HG03095 (cell line): ENCODE measurements at regions not wholly inside any gene's neighbourhood (a gene's known extent, or its start where the extent isn't known, plus 50 kb on each side); places are given as distances from the start of the nearest gene placed in this dataset.
"Not testable (repeated sequence)": the region's sequence is repeated elsewhere in the genome, so short reads cannot be mapped to it uniquely, and the experiment has no call there.

Source experiments
- ATAC-seq: cut with Tn5 transposase; IDR thresholded peaks from one replicate; pipeline ENCODE4 v1.9.1; 2021; ENCODE audit warnings: moderate library complexity; ENCODE audit not compliant: unreplicated experiment

DNA sequence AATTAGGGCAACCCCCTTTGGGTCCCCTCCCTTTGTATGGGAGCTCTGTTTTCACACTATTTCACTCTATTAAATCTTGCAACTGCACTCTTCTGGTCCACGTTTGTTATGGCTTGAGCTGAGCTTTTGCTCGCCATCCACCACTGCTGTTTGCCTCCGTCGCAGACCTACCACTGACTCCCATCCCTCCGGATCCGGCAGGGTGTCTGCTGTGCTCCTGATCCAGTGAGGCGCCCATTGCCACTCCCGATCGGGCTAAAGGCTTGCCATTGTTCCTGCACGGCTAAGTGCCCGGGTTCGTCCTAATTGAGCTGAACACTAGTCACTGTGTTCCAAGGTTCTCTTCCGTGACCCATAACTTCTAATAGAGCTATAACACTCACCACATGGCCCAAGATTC is 1424.7 kb downstream of the SLITRK1 start:
- not testable (repeated sequence) for ATAC-seq

DNA sequence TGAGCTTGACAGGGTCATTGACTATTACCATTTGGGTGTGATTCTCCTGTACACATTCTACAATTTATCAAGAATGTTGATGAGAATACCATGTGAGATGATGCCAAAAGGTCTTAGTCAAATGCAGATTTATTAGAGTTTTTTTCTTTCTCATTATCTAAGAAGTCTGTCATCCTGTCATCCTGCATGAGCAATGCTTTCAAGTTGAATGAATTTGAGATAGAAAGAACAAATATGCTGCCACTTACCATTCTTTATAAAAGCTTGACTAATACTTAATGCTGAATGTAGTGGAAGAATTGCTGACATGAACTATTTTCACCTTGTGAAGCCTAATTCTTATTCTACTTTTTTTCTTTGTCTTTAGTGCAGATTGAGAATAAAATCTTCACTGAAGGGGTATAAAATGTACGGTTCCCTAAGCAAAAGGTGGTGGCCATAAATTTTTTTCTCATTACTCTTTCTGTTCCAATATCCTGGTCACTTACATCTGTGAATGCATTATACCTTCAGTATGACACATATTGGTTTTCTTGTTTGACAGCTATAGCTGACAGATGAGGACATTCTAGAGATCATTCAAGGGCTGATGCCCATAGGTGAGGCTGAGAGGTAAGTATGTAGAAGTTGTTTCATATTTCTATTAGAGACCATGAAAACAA is 1434.7 kb downstream of the SLITRK1 start:
- no peak for ATAC-seq

DNA sequence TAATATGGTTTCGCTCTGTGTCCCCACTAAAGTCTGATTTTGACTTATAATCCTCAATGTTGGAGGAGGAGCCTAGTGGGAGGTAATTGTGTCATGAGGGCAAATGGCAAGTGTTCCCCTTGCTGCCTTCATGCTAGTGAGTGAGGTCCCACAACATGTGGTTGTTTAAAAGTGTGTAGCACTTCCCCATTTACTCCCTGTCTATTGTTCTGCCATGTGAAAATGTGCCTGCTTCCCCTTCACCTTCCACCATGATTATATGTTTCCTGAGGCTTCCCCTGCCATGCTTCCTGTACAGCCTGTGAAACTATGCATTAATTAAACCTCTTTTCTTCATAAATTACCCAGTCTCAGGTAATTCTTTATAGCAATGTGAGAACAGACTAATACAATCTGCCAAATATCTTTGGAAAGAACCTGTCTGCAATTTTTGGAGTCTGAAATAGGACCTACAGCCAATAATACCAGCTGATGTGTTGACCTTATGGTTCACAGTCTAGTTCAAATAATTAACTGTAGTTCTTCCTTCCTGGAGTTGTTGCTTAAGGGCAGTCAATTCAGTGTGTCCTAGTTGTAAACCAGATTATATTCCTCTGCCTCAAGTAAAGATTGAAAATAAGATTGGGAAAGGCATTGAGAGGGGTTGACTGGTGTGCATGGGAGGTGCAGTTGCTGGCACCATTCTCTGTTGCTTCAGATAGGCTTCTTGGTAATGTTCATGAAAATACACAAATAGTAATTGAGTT is 1442.9 kb downstream of the SLITRK1 start:
- no peak for ATAC-seq

DNA sequence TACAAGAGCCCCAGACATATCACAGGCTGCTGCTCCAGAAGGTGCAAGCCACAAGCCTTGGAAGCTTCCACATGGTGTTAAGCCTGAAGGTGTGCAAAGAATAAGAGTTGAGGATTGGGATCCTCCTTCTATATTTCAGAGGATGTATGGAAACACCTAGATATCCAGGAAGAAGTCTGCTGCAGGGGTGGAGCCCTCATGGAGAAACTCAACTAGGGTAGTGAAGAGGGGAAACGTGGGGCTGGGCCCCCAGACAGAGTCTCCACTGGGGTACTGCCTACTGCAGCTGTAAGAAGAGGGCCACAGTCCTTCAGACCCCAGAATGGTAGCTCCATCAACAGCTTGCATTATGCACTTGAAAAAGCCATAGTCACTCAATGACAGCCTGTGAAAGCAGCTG is 1444.0 kb downstream of the SLITRK1 start:
- ATAC-seq = no peak

DNA sequence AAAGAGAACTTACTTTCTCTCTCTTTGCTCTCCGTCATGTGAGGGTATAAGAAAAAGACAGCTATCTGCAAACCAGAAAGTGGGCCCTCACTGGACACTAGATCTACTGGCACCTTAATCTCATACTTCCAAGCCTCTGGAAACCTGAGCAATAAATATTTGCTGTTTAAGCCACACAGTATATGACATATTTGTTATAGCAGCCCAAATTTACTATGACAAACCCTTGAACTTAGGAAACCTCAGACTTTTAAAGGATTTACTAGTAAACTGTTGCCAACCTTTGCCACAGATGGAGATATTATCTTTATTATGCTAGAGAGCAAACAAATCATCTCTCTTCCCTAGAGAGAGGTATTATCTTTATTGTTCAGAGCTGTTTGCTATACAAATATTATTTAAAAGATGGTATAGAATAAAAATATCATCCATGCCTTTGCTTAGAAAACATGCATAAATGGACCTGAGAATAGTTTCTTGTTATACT is 1446.1 kb downstream of the SLITRK1 start:
- ATAC-seq = no peak

DNA sequence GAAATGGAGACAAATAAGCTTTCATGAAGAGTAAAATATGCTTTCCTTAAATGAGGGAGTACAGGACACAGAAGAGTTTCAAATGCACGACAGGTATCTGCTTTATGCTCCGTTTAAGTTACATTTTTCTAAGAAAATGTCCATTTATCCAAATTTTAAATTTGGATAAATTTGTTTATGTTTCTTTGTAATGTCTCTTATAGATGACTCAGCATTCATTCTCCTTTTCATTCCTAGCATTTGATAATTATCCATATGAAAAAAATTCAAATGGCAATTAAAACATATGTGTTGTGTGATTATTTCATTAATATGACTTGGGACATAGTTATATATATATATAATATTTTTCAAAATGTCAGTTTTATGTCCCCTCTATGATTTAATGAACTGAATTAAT is 1449.3 kb downstream of the SLITRK1 start:
- no peak for ATAC-seq

DNA sequence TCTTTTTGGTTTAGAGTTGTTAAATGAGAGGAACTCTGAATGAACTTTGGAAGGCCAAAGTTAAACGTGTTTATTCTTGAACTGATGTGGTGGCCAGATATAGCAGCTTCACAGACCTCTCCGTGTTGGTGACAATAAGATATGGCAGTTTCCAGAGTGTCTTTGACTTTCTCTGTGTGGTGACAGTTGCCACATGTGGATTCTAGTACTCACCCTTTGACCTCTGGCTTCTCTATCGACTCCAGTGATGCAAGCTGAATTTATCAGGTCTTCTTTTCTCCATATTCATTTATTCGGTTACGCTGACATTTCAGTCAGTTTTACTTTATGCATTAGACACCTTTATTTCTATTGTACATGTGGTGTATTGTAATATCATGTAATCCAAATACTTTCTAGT is 1469.5 kb downstream of the SLITRK1 start:
- no peak for ATAC-seq

DNA sequence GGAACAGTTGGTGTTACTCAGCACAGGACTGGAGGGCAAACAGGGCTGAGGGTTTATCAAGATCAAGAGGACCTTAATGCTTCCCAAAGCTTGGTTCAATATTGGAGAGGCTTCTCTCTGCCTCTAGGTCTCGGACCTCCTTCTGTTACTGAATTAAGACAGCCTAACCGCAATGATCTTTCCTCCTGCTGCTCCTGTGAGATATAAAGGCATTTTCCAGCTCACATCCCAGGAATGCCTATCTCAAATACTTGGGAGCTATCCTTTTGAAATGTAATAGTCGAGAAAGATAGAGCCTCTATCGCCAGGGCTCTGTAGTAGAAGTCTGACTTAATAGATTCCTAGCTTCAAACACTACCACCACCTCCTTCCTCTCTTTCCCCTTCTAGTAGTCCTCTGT is 1475.0 kb downstream of the SLITRK1 start:
- ATAC-seq = no peak

DNA sequence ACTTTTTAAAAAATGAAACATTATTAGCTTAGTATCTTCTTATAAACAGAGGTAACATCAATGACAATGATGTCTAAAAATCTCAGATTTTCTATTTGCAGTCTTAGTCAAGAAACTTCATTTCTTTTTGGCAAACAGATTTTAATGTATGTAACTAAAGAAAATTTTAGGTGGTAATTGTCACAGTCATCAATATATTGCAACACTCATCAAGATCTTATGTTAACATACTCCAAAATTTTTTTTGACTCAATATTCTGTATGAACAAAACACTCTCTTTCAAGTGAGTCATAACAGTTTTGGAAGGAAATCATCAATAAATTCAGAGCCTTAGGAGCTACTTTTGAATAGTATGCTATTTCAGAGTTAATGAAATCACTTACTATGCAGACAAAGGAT is 1507.6 kb downstream of the SLITRK1 start:
- no peak for ATAC-seq

DNA sequence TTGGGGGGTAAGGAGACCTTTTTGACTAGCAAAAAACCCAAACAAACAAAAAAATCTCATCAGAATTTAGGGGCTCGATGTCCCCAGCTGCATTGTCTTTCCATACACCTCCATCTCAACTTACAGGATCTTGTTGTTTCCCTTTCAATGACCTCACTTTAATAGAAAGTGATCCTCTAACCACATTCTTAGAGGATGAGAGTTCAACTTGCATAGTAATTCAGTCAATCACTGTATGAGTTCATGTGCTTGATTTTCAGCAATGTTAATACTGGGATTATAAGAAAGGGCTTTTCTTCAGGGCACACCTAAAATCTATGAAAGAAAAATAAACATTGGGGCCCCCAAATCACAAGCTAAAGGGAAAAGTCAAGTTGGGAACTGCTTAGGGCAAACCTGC is 1512.0 kb downstream of the SLITRK1 start:
- no peak for ATAC-seq

DNA sequence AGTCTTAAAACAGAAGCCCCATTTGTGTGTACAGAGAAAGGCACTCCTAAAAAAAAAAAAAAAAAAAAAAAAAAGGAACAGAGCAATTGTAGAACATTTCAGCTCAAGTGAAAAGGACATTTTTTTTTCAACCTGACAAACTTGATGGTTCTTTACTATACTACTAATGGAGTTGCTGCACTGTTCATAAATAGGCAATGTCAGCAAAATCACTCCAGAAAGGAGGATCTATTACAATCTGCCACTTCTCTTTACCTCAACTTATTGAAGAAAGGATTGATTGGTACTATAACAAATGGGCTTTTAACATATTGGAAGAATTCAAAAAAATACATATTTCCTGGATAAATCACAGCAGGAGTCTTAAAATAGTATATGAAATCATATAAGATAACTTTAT is 1517.7 kb downstream of the SLITRK1 start:
- ATAC-seq = no peak

DNA sequence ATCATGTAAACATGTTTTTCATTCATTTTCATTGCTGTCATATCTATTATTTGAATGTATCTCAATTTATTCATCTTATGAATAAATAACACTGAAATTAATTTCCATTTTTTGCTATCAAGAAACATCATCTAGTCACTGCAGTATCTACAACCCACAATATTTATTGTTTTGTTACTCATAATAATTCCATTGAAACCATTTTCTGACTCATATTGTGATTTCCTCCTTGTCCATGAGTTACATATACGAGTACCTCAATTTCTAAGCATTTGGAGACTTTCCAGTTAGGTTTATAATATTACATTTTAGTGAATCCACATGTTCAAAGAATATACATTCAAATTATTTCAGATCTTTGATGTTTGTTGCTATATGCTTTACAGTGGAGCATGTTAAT is 1524.0 kb downstream of the SLITRK1 start:
- no peak for ATAC-seq

DNA sequence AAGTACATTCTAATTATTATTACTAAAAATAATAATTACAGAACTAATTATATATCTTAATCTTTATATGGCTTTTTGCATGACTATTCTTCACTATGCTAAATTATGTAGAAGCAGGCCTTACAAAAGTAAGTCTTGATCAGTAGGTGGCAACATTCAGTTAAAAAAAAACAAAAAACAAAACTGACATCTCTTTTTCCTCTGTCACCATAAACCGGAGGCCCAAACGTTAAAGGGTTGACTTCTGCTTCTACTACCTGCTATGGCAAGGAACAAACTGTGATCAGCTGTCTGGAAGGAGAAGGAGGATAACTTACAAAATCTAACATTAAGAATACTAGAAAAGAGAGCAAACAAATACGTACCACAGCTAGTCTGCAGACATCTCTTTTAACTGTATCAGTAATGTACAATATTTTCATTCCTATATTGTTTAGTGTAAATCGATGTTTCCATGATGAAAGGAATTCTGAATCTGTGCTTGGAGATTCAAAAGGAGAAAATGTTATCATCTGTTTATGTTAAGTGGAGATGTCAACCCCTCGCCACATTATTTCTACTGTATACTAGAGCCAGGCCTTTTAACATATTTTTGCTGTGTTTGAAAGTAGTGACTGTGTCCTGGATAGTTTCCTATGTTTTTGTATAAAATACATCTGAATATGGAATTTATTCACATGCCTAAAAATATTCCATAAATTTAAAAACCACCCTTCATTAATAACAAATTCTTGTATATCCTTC is 1525.4 kb downstream of the SLITRK1 start:
- ATAC-seq = no peak

DNA sequence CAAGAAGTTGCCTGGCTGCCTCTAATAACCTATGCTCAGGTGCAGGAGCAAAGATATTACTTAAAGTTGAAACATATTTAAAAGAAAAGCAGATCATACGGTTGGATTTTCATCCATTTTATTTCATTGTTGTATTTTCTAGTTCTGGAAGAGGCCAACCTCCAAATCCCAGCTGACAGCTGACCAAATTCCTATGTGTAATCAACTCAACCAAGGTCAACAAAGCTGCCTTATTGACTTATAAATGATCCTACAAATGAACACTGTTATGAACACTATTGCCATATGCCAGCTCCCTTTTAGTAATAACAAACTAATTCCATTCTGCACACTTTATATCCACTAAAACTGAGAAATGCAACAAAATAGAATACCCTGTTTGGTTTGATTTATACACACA is 1537.4 kb downstream of the SLITRK1 start:
- no peak for ATAC-seq

DNA sequence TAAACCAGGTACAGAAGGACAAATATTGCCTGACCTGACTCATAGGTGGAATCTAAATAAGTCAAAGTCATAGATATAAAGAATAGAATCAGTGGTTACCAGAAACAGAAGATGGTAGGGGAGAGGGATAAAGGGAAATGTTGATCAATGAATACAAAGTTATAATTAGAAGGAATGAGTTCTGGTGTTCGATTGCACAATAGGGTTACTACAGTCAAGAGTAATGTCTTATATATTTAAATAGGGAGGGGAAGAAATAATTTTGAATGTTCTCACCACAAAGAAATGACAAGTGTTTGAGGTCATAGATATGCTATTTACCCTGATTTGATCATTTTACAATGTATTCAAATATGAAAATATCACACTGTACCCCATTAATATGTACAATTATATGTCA is 1541.2 kb downstream of the SLITRK1 start:
- no peak for ATAC-seq

DNA sequence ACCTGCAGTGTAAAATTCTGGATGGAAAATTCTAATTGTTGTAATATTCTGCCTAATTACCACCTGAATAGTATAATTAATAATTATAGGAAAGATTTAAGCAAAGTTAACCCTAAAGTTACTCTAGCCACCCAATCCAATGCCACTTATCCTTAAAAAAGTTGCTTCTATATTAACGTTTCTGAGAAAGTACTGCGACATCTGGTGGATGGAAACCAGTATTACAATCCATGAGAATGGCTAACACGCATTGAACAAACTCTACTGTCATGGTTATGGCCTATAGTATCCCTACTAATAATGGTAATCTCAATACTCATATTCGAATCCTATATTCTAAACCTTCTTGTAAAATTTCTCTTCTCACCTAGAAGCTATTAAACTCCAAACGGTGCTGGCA is 1551.8 kb downstream of the SLITRK1 start:
- ATAC-seq = no peak

DNA sequence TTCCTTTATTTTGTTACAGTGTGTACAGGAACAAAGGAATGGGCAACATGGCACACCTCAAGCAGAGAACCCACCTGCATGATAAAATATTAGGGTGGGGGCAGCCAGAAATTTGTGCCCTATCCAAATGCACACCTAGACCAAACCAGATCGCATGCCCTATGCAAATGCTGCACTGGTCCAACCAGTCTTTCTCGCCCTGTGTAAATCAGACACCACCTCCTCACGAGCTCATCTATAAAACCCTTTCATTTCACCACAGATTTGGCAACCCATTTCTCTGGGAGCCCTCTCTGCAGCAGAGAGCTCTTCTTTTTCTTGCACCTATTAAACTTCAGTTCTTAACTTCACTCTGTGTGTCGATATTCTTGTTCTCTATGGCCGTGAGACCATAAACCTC is 1559.2 kb downstream of the SLITRK1 start:
- ATAC-seq = no peak

DNA sequence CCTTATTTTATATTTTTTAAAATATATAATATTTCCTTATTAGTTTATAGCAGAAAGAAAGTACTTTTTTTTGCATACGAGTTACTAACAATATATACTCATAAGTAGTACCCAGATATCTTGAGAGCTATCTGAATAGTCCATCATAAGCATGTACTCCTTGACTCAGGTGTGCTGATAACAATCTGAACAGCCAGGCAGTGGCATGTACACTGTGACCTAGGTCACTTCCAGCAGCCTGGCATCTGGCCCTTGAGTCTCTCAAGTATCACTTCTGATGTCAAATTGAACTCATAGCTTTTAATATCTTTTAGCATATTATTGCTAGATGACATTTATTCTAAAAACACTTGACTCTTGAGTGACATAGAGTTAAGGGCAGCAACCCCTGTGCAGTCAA is 1576.7 kb downstream of the SLITRK1 start:
- no peak for ATAC-seq

DNA sequence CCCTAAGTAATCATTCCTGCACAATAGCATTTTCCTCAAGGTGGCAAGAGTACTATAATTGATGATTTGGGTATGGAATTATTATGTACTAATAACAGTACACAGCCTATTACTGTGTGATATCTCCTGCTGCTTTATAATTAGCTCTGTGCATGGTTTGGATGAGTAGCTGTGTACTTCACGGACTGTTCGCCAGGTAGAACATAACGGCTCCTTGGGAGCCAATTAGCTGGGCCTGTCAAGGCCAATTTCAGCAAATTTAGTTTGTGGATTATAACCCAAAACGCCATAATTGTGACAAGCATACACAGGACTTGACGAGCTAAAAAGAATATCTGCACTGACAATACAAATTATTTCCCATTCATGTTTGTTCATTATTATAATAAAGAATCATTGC is 1584.2 kb downstream of the SLITRK1 start:
- no peak for ATAC-seq

DNA sequence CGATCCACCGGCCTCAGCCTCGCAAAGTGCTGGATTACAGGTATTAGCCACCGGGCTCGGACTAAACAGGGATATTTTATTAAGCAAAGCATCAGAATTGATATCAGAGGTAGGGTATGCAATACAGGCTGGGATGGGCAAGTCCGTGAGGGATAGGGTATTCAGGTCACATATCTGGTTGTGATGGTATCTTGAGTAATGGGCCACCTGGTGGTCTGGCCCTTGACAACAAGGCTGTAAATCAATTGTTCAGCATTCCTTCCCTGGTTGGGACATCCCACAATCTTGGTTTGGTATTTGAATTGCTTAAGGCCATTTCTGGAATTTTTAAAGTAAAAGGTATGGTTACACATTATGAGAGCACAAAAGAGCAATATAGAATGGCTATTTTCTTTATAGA is 1588.0 kb downstream of the SLITRK1 start:
- no peak for ATAC-seq

DNA sequence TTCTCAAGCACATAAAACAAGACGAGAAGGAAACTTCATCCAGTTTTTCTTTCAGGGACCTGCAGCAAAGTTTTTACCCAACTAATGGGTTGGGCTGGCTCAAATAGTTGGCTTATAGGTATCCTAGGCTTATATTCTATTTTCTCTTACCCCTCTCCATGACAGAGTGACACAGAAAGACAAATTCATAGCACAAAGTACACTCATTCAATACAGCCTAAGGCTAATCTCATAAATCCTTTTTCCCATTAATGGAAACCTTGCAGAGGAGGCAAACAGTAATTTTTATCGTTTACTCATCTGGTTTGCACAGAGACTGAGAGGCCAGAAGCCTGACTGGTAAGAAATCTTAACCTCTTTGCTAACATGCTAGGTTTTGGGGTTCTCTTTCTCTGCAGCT is 1589.9 kb downstream of the SLITRK1 start:
- no peak for ATAC-seq

DNA sequence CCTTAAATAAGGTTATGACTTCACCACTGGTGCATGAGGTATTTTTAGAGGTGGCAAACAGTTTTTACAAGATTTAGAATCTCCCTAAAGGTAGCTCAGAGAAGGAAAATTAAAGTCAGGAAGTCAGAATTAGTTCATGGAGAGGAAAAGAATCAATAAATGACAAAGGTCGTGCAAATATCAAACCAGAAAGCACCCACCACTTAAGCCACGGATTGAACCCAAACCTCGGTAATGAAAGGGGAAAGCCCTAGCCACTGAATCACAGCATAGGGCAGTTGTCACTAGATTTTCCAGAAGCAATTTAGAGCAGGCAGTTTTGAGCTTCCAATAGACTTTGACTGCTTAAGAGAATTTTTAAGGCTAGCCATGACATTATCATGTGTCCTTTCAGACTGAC is 1590.4 kb downstream of the SLITRK1 start:
- ATAC-seq = no peak
